ENCODE measurements at regions not wholly inside any gene's neighbourhood (a gene's known extent, or its start where the extent isn't known, plus 50 kb on each side); places are given as distances from the start of the nearest gene placed in this dataset.

DNA sequence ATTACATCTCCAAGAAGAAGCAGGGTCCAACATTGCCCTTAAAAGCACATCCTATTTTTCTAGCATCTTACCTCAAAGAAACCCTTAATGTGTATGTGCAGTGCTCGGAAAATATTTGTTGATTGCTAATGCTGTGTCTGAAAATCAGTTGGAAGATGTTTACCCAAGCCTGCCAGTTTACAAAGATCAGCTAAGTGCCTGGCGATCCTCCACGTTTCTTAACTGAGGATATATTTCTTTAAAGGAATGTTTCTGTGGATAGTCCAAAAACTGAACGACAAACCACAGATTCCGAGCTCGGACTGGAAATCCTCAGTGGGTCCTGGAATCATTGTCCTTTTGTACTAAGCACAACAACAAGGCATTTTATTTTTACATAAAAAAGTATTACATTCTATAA lies 595.7 kb upstream of the ARID1B start:
- DNase-seq (ENCODE audit: low read depth in 1 of 2, low spot score in 1 of 2) = no peak

DNA sequence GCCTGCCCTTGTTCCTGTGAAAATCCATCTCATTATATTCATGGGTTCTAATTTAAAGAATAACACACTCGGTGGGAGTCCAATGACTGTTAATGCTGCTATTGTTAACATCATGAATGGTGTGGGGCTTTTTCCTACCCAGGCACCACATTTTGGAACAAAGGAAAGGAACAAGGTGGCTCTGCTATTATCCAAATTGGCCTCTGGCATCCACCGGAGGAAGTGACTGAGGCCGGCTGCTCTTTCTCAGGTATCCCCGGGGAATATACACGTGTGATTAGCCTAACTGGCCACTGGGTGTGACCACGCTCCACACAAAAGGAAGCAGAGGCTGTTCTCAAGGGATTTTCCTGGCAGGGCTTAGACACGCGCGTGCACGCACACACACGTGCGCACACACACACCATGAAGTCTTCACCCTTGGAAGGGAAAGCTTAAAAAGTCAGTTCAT lies 601.2 kb upstream of the ARID1B start:
- peak in 1 of 2 donors; percentile 26 for DNase-seq (ENCODE audit: low read depth in 1 of 2, low spot score in 1 of 2)
- no peaks in the 10 kb centered on the region for H3K36me3 ChIP-seq
- TF ChIP-seq, protein P1, sequence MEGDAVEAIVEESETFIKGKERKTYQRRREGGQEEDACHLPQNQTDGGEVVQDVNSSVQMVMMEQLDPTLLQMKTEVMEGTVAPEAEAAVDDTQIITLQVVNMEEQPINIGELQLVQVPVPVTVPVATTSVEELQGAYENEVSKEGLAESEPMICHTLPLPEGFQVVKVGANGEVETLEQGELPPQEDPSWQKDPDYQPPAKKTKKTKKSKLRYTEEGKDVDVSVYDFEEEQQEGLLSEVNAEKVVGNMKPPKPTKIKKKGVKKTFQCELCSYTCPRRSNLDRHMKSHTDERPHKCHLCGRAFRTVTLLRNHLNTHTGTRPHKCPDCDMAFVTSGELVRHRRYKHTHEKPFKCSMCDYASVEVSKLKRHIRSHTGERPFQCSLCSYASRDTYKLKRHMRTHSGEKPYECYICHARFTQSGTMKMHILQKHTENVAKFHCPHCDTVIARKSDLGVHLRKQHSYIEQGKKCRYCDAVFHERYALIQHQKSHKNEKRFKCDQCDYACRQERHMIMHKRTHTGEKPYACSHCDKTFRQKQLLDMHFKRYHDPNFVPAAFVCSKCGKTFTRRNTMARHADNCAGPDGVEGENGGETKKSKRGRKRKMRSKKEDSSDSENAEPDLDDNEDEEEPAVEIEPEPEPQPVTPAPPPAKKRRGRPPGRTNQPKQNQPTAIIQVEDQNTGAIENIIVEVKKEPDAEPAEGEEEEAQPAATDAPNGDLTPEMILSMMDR (IDR thresholded peaks at IDR 0.05; ENCODE audit: low read depth, low read length) = no peak
- no peaks in the 10 kb centered on the region for H3K9me3 ChIP-seq (ENCODE audit: low read depth)
- H3K27ac ChIP-seq = no peak overlapping the region
- H3K27me3 ChIP-seq = no peaks in the 10 kb centered on the region
- H3K4me3 ChIP-seq = no peak overlapping the region
- H3K4me1 ChIP-seq (ENCODE audit: low read depth) = no peaks in the 10 kb centered on the region

More for the DNA sequence above, 595.7 kb upstream of the ARID1B start:
- Histone ChIP-seq H3K27ac (no peak overlapping the region), H3K4me1 (ENCODE audit: low read depth) (no peaks in the 10 kb centered on the region), H3K27me3 (no peaks in the 10 kb centered on the region), H3K9me3 (ENCODE audit: low read depth) (no peaks in the 10 kb centered on the region), H3K4me3 (no peak overlapping the region), H3K36me3 (no peaks in the 10 kb centered on the region)
- TF ChIP-seq, protein P1 (IDR thresholded peaks at IDR 0.05; ENCODE audit: low read depth, low read length) = no peak

DNA sequence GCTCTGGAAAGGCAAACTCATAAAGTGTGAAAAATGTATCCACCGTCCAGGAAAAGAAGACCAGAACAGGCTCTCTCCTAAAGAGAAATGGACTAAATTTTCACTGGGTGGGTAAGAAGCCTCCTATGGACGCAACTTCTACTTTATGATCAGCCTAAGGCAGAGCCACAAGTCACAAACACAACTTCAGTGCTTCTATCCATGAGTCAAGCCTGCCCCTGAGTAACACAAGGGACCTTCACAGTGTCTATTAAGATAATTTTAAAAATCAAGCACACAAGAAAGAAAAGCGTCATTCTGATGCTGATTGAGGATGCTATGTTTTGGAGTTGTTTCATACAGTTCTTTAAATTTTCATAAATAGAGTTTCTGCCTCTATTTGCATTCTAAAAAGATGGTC lies 601.7 kb upstream of the ARID1B start:
- no peak overlapping the region for H3K4me3 ChIP-seq
- DNase-seq (ENCODE audit: low read depth in 1 of 2, low spot score in 1 of 2) = no peak
- H3K27ac ChIP-seq = no peak overlapping the region
- no peaks in the 10 kb centered on the region for H3K9me3 ChIP-seq (ENCODE audit: low read depth)
- no peaks in the 10 kb centered on the region for H3K4me1 ChIP-seq (ENCODE audit: low read depth)
- H3K36me3 ChIP-seq = no peaks in the 10 kb centered on the region
- TF ChIP-seq, protein P1 (IDR thresholded peaks at IDR 0.05; ENCODE audit: low read depth, low read length) = no peak
- no peaks in the 10 kb centered on the region for H3K27me3 ChIP-seq

DNA sequence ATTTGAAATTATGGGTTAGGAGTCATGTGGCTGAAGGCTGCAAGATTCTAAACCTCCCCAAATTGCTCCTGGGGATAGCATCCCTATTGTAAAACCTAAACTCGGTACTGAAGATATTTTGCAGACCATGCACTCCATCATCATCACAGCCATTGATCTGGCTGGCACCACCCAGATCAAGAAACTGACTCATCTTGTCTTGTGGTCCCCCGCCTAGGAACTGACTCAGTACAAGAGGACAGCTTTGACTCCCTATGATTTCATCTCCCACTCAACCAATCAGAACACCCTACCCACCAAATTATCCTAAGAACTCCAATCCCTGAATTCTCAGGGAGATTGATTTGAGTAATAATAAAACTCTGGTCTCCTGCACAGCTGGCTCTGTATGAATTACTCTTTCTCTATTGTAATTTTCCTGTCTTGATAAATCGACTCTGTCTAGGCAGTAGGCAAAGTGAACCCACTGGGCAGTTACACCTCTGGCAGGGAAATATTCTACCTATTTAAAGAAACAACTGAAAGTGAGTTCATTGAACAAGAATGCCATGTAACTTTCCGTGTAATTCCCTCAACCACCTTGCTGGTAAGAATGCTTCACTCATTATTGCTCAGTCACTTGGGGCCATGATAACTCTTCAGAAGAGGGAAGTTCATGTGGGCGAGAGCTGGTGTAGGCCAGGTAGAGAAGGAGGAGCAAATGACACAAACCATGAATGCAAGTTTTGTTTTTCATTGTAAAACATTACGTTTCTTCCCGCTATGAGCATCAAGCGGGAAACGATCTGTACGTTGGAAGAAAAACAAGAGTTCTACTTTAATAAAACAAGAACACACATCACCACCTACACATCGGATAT lies 602.9 kb upstream of the ARID1B start:
- Histone ChIP-seq H3K9me3 (ENCODE audit: low read depth) (no peaks in the 10 kb centered on the region), H3K4me3 (no peak overlapping the region), H3K27me3 (no peaks in the 10 kb centered on the region), H3K4me1 (ENCODE audit: low read depth) (no peaks in the 10 kb centered on the region), H3K36me3 (no peaks in the 10 kb centered on the region), H3K27ac (no peak overlapping the region)
- TF ChIP-seq, protein P1 (IDR thresholded peaks at IDR 0.05; ENCODE audit: low read depth, low read length) = no peak
- no peak for DNase-seq (ENCODE audit: low read depth in 1 of 2, low spot score in 1 of 2)

DNA sequence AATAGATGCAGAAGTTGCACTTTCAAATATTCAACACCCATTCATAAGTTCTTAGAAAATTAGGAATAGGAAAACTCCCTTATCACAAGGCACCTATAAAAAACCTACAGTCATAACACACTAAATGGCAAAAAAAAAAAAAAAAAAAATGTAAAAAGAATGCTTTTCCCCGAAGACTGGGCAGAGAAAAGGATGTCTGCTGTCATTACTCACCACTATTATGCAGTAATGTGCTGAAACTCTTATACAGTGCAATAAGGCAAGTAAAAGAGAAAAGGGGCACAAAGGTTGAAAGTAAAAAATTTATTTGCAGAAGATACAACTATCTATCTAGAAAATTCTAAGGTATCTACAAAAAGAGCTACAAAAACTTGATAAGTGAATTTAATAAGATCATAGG lies 607.8 kb upstream of the ARID1B start:
- Histone ChIP-seq H3K4me1 (ENCODE audit: low read depth) (no peaks in the 10 kb centered on the region), H3K36me3 (no peaks in the 10 kb centered on the region), H3K9me3 (ENCODE audit: low read depth) (no peaks in the 10 kb centered on the region), H3K4me3 (no peak overlapping the region), H3K27ac (no peak overlapping the region), H3K27me3 (no peaks in the 10 kb centered on the region)
- no peak for DNase-seq (ENCODE audit: low read depth in 1 of 2, low spot score in 1 of 2)
- TF ChIP-seq, protein P1 (IDR thresholded peaks at IDR 0.05; ENCODE audit: low read depth, low read length) = no peak
